ENCODE measurements at regions not wholly inside any gene's neighbourhood (a gene's known extent, or its start where the extent isn't known, plus 50 kb on each side); places are given as distances from the start of the nearest gene placed in this dataset.
"Not testable (repeated sequence)": the region's sequence is repeated elsewhere in the genome, so short reads cannot be mapped to it uniquely, and the experiment has no call there.

GRCh38 chr3:182342252-182342651 is 451.1 kb upstream of the ATP11B start:
- Histone ChIP-seq H3K36me3 (ENCODE audit: control insufficient read depth, insufficient read depth, low read length) (no peaks in the 10 kb centered on the region), H3K27me3 (replicated peaks; ENCODE audit: control insufficient read depth, insufficient read depth, low read length) (no peaks in the 10 kb centered on the region), H3K4me3 (replicated peaks; ENCODE audit: low read depth, low read length) (no peak overlapping the region)
- no peak for TF ChIP-seq CTCF (IDR thresholded peaks at IDR 0.05; ENCODE audit: insufficient read depth, low read length, poor library complexity, severe bottlenecking)
- DNase-seq (ENCODE audit: extremely low read depth, insufficient read length) = no peak

- not testable (repeated sequence) for DNase-seq (ENCODE audit: extremely low read depth, insufficient read length); H3K36me3 ChIP-seq (ENCODE audit: control insufficient read depth, insufficient read depth, low read length); H3K4me3 ChIP-seq (replicated peaks; ENCODE audit: low read depth, low read length); H3K27me3 ChIP-seq (replicated peaks; ENCODE audit: control insufficient read depth, insufficient read depth, low read length)
These were observed 449.3 kb upstream of the ATP11B start for GRCh38 chr3:182344026-182344425.

- Histone ChIP-seq H3K27me3 (replicated peaks; ENCODE audit: control insufficient read depth, insufficient read depth, low read length) (no peaks in the 10 kb centered on the region), H3K4me3 (replicated peaks; ENCODE audit: low read depth, low read length) (no peak overlapping the region), H3K36me3 (ENCODE audit: control insufficient read depth, insufficient read depth, low read length) (no peaks in the 10 kb centered on the region)
- DNase-seq (ENCODE audit: extremely low read depth, insufficient read length) = no peak
- no peak for TF ChIP-seq CTCF (IDR thresholded peaks at IDR 0.05; ENCODE audit: insufficient read depth, low read length, poor library complexity, severe bottlenecking)
These were observed 444.3 kb upstream of the ATP11B start for GRCh38 chr3:182349051-182349450.

- Histone ChIP-seq H3K4me3 (replicated peaks; ENCODE audit: low read depth, low read length) (no peak overlapping the region), H3K27me3 (replicated peaks; ENCODE audit: control insufficient read depth, insufficient read depth, low read length) (no peaks in the 10 kb centered on the region), H3K36me3 (ENCODE audit: control insufficient read depth, insufficient read depth, low read length) (no peaks in the 10 kb centered on the region)
- no peak for DNase-seq (ENCODE audit: extremely low read depth, insufficient read length)
- TF ChIP-seq CTCF (IDR thresholded peaks at IDR 0.05; ENCODE audit: insufficient read depth, low read length, poor library complexity, severe bottlenecking) = no peak
These were observed 443.3 kb upstream of the ATP11B start for GRCh38 chr3:182349951-182350517.

- no peak overlapping the region for H3K4me3 ChIP-seq (replicated peaks; ENCODE audit: low read depth, low read length)
- no peak for DNase-seq (ENCODE audit: extremely low read depth, insufficient read length)
- no peaks in the 10 kb centered on the region for H3K36me3 ChIP-seq (ENCODE audit: control insufficient read depth, insufficient read depth, low read length)
- H3K27me3 ChIP-seq (replicated peaks; ENCODE audit: control insufficient read depth, insufficient read depth, low read length) = no peaks in the 10 kb centered on the region
- TF ChIP-seq CTCF (IDR thresholded peaks at IDR 0.05; ENCODE audit: insufficient read depth, low read length, poor library complexity, severe bottlenecking) = no peak
These were observed 435.4 kb upstream of the ATP11B start for GRCh38 chr3:182357928-182358327.

DNA sequence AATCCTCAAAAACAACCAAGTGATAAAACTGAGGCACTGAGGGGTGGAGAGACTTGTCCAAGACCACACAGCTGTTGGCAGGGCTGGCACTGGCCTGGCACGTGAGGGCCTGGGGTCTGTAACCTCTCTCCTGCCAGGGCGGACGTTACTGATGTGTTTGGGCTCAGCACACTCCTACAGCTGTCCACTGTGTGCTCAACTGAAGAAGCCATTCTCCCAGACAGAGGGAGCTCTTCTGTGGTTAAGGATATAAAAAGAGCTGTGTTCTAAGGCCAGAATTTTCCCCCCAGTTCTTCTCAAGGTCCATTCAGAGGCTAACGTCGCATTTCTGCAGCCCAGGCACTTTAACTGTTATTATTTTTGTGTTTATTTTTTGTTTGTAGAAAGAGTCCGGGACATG is 429.0 kb upstream of the ATP11B start:
- Histone ChIP-seq H3K27me3 (replicated peaks; ENCODE audit: control insufficient read depth, insufficient read depth, low read length) (no peaks in the 10 kb centered on the region), H3K36me3 (ENCODE audit: control insufficient read depth, insufficient read depth, low read length) (no peaks in the 10 kb centered on the region), H3K4me3 (replicated peaks; ENCODE audit: low read depth, low read length) (no peak overlapping the region)
- no peak for DNase-seq (ENCODE audit: extremely low read depth, insufficient read length)
- TF ChIP-seq CTCF (IDR thresholded peaks at IDR 0.05; ENCODE audit: insufficient read depth, low read length, poor library complexity, severe bottlenecking) = no peak
